Esophagus muscularis mucosa (tissue), 4 donors: ENCODE measurements at regions not wholly inside any gene's neighbourhood (a gene's known extent, or its start where the extent isn't known, plus 50 kb on each side); places are given as distances from the start of the nearest gene placed in this dataset.

Experiments used
- DNase-seq: peaks from one replicate; pipeline ENCODE4 v3.0.0-alpha.2; 2017; ENCODE audit errors: extremely low spot score
- H3K27ac ChIP-seq, 4 donors: fragments of 200-600 bp; sonication (generic); replicated peaks in 1 of 4; 1 replicate in 3 of 4; 2 replicates in 1 of 4; pipeline ENCODE4 v1.5.1; 2016 to 2019; ENCODE audit warnings: mild to moderate bottlenecking in 1 of 4
- H3K27me3 ChIP-seq, 4 donors: fragments of 200-600 bp; sonication (generic); one replicate each; pipeline versions ENCODE4 v1.5.1 to v1.6.0; 2016 to 2019
- H3K36me3 ChIP-seq, 4 donors: fragments of 200-600 bp; sonication (generic); one replicate each; pipeline ENCODE4 v1.5.1; 2016 to 2019
- H3K4me1 ChIP-seq, 4 donors: fragments of 200-600 bp; sonication (generic); one replicate each; pipeline ENCODE4 v1.5.1; 2016 to 2019
- H3K4me3 ChIP-seq, 4 donors: fragments of 200-600 bp; sonication (generic); 1 replicate in 2 of 4; 2 replicates in 2 of 4; pipeline ENCODE4 v1.5.1; 2016 to 2019; ENCODE audit warnings: mild to moderate bottlenecking in 4 of 4, moderate library complexity in 1 of 4
- H3K9me3 ChIP-seq, 4 donors: fragments of 200-600 bp; sonication (generic); 1 replicate in 3 of 4; 2 replicates in 1 of 4; pipeline ENCODE4 v1.5.1; 2016 to 2019
- CTCF ChIP-seq, 3 experiments: fragments of 200-600 bp in 2 of 3; fragments of 450-650 bp in 1 of 3; sonication (generic) in 2 of 3; IDR thresholded peaks; one replicate each; pipeline ENCODE4 v1.5.1; 2017 to 2019; ENCODE audit warnings: antibody characterized with exemption in 3 of 3, mild to moderate bottlenecking in 2 of 3, moderate library complexity in 1 of 3
- EP300 ChIP-seq: sonication (generic); formaldehyde crosslinking; IDR thresholded peaks from one replicate; pipeline ENCODE4 v1.6.1; 2017; ENCODE audit warnings: antibody characterized with exemption
- POLR2A ChIP-seq: fragments of 450-650 bp; IDR thresholded peaks from one replicate; pipeline ENCODE4 v1.6.1; 2017; ENCODE audit warnings: antibody characterized with exemption, moderate library complexity, mild to moderate bottlenecking, low read depth
- POLR2AphosphoS5 ChIP-seq, 2 donors: sonication (generic); formaldehyde crosslinking; IDR thresholded peaks; one replicate each; pipeline ENCODE4 v1.6.1; 2017; ENCODE audit warnings: antibody characterized with exemption in 2 of 2
- WGBS: methylation state at CpG from one replicate; pipeline ENCODE4 v1.1.5; 2018; 5-methylcytosine and 5-hydroxymethylcytosine counted together
- intact Hi-C: fragments of 100-400 bp; cut with DNase I; formaldehyde crosslinking; loops from one replicate; pipeline ENCODE4 v1.15.1; 2023

GRCh38 chr6:62357835-62358234 lies 71.8 kb upstream of the KHDRBS2 start:
- Histone ChIP-seq H3K4me3 (no peak overlapping the region), H3K9me3 (no peaks in the 10 kb centered on the region), H3K4me1 (no peaks in the 10 kb centered on the region), H3K36me3 (no peaks in the 10 kb centered on the region), H3K27me3 (no peaks in the 10 kb centered on the region), H3K27ac (no peak overlapping the region)
- intact Hi-C loops, result no loop called here
- 65% methylated on average over 6 of the region's 6 CpGs for WGBS
- TF ChIP-seq POLR2A (no peak), EP300 (no peak), CTCF (IDR thresholded peaks at IDR 0.05) (no peak), POLR2AphosphoS5 (IDR thresholded peaks at IDR 0.05) (no peak)
- no peak for DNase-seq

- TF ChIP-seq CTCF (IDR thresholded peaks at IDR 0.05), result no peak
- no peak for TF ChIP-seq POLR2AphosphoS5 (IDR thresholded peaks at IDR 0.05)
- TF ChIP-seq EP300, result no peak
- no peak for TF ChIP-seq POLR2A
- H3K27me3 ChIP-seq, result no peaks in the 10 kb centered on the region
- H3K4me1 ChIP-seq, result no peaks in the 10 kb centered on the region
- no peak overlapping the region for H3K4me3 ChIP-seq
- no peaks in the 10 kb centered on the region for H3K9me3 ChIP-seq
- no peak for DNase-seq
- no peaks in the 10 kb centered on the region for H3K36me3 ChIP-seq
- no peak overlapping the region for H3K27ac ChIP-seq
- intact Hi-C loops, result no loop called here
- WGBS, result 82% methylated on average over 1 of the region's 1 CpG
Observed at GRCh38 chr6:62354261-62354660, 68.2 kb upstream of the KHDRBS2 start.

- 73% methylated on average over 4 of the region's 5 CpGs for WGBS
- Histone ChIP-seq H3K27ac (no peak overlapping the region), H3K9me3 (no peaks in the 10 kb centered on the region), H3K4me1 (no peaks in the 10 kb centered on the region), H3K27me3 (no peaks in the 10 kb centered on the region), H3K36me3 (no peaks in the 10 kb centered on the region), H3K4me3 (no peak overlapping the region)
- DNase-seq, result no peak
- intact Hi-C loops, result no loop called here
- TF ChIP-seq EP300 (no peak), POLR2AphosphoS5 (IDR thresholded peaks at IDR 0.05) (no peak), POLR2A (no peak), CTCF (IDR thresholded peaks at IDR 0.05) (no peak)
Observed at GRCh38 chr6:62345962-62346689, 60.1 kb upstream of the KHDRBS2 start.

- intact Hi-C loops, result no loop called here
- 91% methylated on average over 6 of the region's 7 CpGs for WGBS
- no peak for DNase-seq
- no peaks in the 10 kb centered on the region for H3K4me1 ChIP-seq
- no peaks in the 10 kb centered on the region for H3K27me3 ChIP-seq
- H3K9me3 ChIP-seq, result no peaks in the 10 kb centered on the region
- TF ChIP-seq POLR2A (no peak), POLR2AphosphoS5 (IDR thresholded peaks at IDR 0.05) (no peak), CTCF (IDR thresholded peaks at IDR 0.05) (no peak), EP300 (no peak)
- no peak overlapping the region for H3K27ac ChIP-seq
- no peak overlapping the region for H3K4me3 ChIP-seq
- H3K36me3 ChIP-seq, result no peaks in the 10 kb centered on the region
Observed at GRCh38 chr6:62345446-62345845, 59.4 kb upstream of the KHDRBS2 start.

GRCh38 chr6:62344850-62345249 lies 58.8 kb upstream of the KHDRBS2 start:
- Histone ChIP-seq H3K27ac (no peak overlapping the region), H3K27me3 (no peaks in the 10 kb centered on the region), H3K9me3 (no peaks in the 10 kb centered on the region), H3K4me1 (no peaks in the 10 kb centered on the region), H3K36me3 (no peaks in the 10 kb centered on the region), H3K4me3 (no peak overlapping the region)
- no peak for DNase-seq
- intact Hi-C loops, result no loop called here
- 77% methylated on average over 2 of the region's 3 CpGs for WGBS
- TF ChIP-seq POLR2A (no peak), CTCF (IDR thresholded peaks at IDR 0.05) (no peak), POLR2AphosphoS5 (IDR thresholded peaks at IDR 0.05) (no peak), EP300 (no peak)
